LNCAP (cell line): ENCODE measurements at regions not wholly inside any gene's neighbourhood (a gene's known extent, or its start where the extent isn't known, plus 50 kb on each side); places are given as distances from the start of the nearest gene placed in this dataset.

Experiments
- TF ChIP-seq, protein P1 (sequence below): fragments of 450-650 bp; IDR thresholded peaks from 2 replicates; pipeline ENCODE4 v1.5.1; 2017; ENCODE audit warnings: mild to moderate bottlenecking

DNA sequence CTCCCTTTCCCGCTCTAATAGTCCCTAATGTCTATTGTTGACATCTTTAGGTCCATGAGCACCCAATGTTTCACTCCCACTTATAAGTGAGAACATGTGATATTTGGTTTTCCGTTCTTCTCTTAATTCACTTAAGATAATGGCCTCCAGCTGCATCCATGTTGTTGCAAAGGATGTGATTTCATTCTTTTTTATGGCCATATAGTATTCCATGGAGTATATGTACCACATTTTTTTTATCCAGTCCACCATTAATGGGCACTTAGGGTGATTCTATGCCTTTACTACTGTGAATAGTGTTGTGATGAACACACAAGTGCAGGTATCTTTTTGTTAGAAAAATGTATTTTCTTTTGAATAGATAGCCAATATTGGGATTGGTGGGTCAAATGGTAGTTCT lies 126.0 kb upstream of the RAB3GAP2 start:
- TF ChIP-seq, protein P1, sequence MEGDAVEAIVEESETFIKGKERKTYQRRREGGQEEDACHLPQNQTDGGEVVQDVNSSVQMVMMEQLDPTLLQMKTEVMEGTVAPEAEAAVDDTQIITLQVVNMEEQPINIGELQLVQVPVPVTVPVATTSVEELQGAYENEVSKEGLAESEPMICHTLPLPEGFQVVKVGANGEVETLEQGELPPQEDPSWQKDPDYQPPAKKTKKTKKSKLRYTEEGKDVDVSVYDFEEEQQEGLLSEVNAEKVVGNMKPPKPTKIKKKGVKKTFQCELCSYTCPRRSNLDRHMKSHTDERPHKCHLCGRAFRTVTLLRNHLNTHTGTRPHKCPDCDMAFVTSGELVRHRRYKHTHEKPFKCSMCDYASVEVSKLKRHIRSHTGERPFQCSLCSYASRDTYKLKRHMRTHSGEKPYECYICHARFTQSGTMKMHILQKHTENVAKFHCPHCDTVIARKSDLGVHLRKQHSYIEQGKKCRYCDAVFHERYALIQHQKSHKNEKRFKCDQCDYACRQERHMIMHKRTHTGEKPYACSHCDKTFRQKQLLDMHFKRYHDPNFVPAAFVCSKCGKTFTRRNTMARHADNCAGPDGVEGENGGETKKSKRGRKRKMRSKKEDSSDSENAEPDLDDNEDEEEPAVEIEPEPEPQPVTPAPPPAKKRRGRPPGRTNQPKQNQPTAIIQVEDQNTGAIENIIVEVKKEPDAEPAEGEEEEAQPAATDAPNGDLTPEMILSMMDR = no peak

DNA sequence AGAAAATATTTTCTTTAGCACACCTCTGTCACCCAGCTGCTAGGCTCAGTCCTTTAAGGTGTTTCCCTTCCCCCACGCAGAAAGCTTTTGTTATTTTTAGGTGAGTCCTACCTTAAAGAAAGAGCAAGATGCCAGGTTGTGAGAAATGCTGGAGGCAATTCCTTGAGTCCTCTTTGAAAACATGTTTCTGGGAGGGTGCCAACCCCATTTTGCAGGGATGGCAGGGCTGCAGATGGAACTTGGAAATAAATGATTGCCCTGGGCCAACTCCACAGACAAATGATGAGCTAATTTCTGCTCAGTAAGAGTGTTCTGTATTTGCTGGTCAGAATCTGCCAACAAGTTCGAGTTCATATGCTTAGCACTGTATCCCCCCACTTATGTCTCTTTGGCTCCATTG lies 119.2 kb upstream of the RAB3GAP2 start:
- TF ChIP-seq, protein P1 = no peak

DNA sequence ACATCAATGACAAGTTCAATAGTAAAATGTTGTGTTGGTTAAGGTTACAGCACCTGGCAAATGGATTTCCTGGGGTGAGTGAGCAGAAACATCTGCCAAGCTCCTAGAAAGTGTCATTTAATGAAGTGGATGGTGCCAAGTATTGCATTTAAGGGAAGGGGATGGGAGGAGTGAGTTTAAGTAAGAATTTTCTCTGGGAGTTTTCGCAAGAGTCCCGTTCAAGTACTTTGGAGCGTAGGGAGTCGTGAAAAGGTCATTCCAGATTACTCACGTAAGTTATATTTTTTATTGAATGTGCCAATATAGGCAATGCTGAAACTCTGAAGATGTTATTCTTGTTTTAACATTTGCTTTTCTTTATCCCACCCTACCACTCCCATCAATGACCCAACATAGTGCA lies 117.4 kb upstream of the RAB3GAP2 start:
- TF ChIP-seq, protein P1 = no peak

DNA sequence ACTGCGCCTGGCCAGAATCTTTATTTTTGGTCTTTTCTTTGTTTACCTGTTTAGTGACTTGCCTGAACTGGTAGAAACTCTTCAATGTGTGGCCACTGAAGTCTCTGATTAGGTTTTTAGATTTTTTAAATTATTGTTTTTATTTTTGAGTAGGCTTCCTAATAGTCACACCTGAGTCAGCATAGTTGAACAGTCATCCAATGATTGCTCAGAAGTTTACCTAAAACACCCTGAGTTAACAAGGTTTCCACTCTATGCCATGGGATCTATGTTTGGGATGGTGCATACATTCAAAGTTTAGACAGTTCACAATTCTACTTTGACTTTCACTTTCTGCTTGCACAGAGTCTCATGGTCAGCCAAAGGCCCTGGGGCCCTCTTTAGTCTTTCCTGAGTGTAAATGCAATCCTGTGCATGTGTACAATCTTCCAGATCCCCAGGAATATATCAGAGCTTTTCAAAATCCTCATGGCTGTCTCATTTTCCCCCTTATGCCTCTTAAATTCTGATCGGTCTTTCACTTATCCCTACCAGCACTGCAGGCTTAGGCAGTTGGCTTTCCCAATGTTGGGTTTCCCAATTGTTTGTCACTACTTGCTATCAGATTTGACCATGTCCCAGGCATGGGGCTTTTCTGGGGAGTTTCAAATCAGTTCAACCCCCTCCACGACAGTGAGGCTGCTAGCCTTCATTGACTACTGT lies 114.4 kb upstream of the RAB3GAP2 start:
- TF ChIP-seq, protein P1 = no peak

DNA sequence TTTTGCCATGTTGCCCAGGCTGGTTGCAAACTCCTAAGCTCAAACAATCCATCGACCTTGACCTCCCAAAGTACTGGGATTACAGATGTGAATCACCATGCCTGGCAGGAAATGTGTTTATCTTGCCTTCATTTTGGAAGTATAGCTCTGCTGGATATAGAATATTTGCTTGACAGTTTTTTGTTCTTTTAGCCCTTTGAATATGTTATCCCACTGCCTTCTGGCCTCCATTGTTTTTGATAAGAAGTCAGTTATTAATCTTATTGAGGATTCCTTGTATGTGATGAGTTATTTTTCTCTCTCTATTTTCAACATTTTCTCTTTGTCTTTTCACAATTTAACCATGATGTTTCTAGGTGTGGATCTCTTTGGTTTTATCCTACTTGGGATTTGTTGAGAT lies 112.9 kb upstream of the RAB3GAP2 start:
- TF ChIP-seq, protein P1 = no peak

DNA sequence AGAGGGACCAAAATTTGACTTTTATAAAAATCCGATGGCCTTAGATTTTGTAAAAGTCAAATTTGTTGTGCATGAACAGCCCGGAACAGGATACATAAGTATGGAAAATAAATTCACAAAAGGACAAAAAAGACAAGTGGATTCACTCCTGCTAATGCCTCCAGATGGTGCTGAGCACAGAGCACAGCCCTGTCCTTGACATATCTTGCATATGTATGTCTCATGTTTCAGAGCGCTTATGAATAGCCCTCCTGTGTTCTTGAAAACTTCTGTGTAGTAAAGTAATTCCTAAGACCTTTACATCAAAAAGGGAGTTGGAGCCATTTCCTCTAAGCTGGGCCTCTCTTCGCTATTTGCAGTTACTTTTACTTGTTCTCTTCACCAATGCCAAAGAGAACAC lies 110.7 kb upstream of the RAB3GAP2 start:
- TF ChIP-seq, protein P1 = no peak

DNA sequence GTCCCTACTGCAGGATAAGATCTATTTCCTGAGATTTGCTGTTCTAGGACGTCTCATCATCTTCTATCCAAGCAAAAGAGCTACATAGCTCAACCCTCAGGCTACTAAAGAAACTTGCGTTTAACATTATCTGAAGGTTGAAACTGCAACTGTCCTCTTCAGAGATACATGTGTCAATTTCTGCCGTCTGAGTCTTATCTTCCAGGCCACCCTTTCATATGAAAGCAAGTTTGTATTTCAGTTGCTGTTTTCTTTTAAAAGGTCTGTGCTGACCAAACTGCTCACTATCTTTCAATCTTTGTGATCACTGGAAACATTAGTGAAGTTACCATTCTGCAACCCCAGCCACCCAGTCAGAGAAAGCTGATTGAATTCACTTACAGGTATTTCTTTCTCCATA lies 108.6 kb upstream of the RAB3GAP2 start:
- TF ChIP-seq, protein P1 = no peak
